ENCODE measurements at regions not wholly inside any gene's neighbourhood (a gene's known extent, or its start where the extent isn't known, plus 50 kb on each side); places are given as distances from the start of the nearest gene placed in this dataset.
A peak's percentile ranks its signal among the peaks of the same experiment; 100 is the strongest.

- H3K4me3 ChIP-seq (ENCODE audit: low read depth, low read length): no peak overlapping the region
- TF ChIP-seq, protein P1, sequence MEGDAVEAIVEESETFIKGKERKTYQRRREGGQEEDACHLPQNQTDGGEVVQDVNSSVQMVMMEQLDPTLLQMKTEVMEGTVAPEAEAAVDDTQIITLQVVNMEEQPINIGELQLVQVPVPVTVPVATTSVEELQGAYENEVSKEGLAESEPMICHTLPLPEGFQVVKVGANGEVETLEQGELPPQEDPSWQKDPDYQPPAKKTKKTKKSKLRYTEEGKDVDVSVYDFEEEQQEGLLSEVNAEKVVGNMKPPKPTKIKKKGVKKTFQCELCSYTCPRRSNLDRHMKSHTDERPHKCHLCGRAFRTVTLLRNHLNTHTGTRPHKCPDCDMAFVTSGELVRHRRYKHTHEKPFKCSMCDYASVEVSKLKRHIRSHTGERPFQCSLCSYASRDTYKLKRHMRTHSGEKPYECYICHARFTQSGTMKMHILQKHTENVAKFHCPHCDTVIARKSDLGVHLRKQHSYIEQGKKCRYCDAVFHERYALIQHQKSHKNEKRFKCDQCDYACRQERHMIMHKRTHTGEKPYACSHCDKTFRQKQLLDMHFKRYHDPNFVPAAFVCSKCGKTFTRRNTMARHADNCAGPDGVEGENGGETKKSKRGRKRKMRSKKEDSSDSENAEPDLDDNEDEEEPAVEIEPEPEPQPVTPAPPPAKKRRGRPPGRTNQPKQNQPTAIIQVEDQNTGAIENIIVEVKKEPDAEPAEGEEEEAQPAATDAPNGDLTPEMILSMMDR (IDR thresholded peaks at IDR 0.05; ENCODE audit: borderline replicate concordance, insufficient read depth, low read depth, low read length): 0 out of 2 replicates have a peak, but pooled peaks have one; percentile 36
Measured at GRCh38 chr18:55096263-55096951, 137.1 kb upstream of the CCDC68 start.

DNA sequence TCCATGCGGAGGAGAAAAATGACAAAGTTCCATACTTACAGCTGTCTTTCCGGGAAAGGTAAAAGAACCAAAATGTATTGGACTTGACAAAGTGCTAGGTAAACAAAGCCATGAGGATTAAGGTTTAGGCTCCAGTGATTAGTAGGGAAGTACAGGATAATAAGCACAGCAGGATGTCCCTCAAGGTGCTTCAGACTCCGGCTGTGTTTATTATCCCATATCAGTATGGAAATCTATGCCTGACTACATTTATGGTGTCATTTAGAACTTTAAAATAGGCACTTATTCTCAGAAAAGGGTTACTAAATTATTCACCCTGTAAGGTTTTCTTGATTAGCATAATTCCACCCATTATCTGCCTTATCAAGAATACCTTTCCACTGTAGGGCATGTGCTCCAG lies 136.3 kb upstream of the CCDC68 start:
- no peak overlapping the region for H3K4me3 ChIP-seq (ENCODE audit: low read depth, low read length)
- TF ChIP-seq, protein P1 (IDR thresholded peaks at IDR 0.05; ENCODE audit: borderline replicate concordance, insufficient read depth, low read depth, low read length): no peak

DNA sequence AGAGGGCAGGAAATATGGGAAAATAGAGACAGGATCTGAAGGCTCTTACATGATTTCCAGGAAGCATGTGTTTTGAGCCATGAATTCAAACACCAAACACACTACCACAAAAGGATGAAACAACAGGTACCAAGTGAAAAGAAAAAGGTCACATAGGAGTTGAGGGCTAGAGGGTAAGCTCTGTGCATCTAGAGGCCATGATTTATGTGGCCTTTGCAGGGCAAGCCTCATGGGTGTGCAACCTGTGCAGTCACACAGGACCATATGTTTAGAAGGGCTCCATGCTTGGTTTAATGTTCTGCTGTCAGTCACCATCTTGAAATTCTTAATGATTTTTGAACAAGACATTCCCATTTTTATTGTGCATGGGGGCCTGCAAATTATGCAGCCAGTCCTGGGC lies 134.5 kb upstream of the CCDC68 start:
- TF ChIP-seq, protein P1 (IDR thresholded peaks at IDR 0.05; ENCODE audit: borderline replicate concordance, insufficient read depth, low read depth, low read length): no peak
- H3K4me3 ChIP-seq (ENCODE audit: low read depth, low read length): no peak overlapping the region

GRCh38 chr18:55093295-55093694 lies 134.0 kb upstream of the CCDC68 start:
- TF ChIP-seq, protein P1 (IDR thresholded peaks at IDR 0.05; ENCODE audit: borderline replicate concordance, insufficient read depth, low read depth, low read length): no peak
- no peak overlapping the region for H3K4me3 ChIP-seq (ENCODE audit: low read depth, low read length)

DNA sequence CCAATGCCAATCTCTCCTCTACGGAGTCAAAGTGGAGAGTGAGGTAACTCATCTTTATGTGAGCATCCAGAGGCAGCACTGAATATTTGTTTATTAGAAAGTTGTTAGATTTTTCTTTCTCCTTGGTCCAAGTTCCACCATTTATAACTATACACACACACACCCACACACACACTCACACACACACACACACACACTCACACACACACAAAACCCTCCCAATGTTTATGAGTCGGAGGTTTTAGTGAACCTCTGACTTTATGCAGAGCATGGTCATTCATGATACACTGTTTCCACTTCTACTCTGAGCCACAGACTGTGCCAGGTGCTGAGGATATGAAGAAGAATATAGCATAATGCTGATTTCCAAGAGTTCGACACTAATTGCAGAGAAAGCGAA lies 132.9 kb upstream of the CCDC68 start:
- H3K4me3 ChIP-seq (ENCODE audit: low read depth, low read length): no peak overlapping the region
- TF ChIP-seq, protein P1 (IDR thresholded peaks at IDR 0.05; ENCODE audit: borderline replicate concordance, insufficient read depth, low read depth, low read length): no peak

GRCh38 chr18:55090564-55091188 lies 131.4 kb upstream of the CCDC68 start:
- TF ChIP-seq, protein P1 (IDR thresholded peaks at IDR 0.05; ENCODE audit: borderline replicate concordance, insufficient read depth, low read depth, low read length): no peak
- no peak overlapping the region for H3K4me3 ChIP-seq (ENCODE audit: low read depth, low read length)

DNA sequence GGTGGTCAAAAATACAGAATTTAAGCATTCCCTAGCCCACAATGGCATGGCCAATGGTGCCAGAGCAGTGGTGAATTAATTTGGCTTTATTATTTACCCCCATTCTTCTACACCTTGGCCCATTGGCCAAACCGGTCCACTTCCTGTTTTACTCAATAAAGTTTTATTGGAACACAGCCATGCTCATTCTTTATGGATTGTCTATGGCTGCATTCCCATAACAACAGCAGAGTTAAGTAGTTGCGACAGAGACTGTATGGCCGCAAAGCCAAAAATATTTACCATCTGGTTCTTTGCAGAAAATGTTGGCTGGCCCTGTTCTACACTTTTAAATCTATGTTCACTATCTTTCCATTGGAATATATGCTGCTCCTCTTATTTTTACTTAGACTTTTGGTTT lies 130.3 kb upstream of the CCDC68 start:
- TF ChIP-seq, protein P1 (IDR thresholded peaks at IDR 0.05; ENCODE audit: borderline replicate concordance, insufficient read depth, low read depth, low read length): no peak
- no peak overlapping the region for H3K4me3 ChIP-seq (ENCODE audit: low read depth, low read length)

Measured in GM12875 (cell line).